GM12891 (cell line): ENCODE measurements at regions not wholly inside any gene's neighbourhood (a gene's known extent, or its start where the extent isn't known, plus 50 kb on each side); places are given as distances from the start of the nearest gene placed in this dataset.
"Not testable (repeated sequence)": the region's sequence is repeated elsewhere in the genome, so short reads cannot be mapped to it uniquely, and the experiment has no call there.

Source experiments
- DNase-seq: peaks from one replicate; pipeline ENCODE4 v3.0.0; 2011; ENCODE audit warnings: low spot score; ENCODE audit not compliant: insufficient read length
- FAIRE-seq: peaks from 2 replicates; lab custom pipeline; 2011; peaks lifted over from hg19 to GRCh38; lab: Jason Lieb, UNC
- PAX5 ChIP-seq: IDR thresholded peaks from 2 replicates; pipeline ENCODE4 v1.6.1; 2011; ENCODE audit warnings: low read length, moderate library complexity, mild to moderate bottlenecking; ENCODE audit not compliant: insufficient read depth, severe bottlenecking
- POLR2A ChIP-seq: IDR thresholded peaks from 2 replicates; pipeline ENCODE4 v1.6.1; 2011; ENCODE audit warnings: low read depth, low read length, control low read depth
- POLR2AphosphoS5 ChIP-seq: IDR thresholded peaks from 2 replicates; pipeline ENCODE4 v1.6.1; 2011; ENCODE audit warnings: low read depth, low read length, control low read depth
- POU2F2 ChIP-seq: IDR thresholded peaks from 2 replicates; pipeline ENCODE4 v1.6.1; 2011; ENCODE audit warnings: low read depth, mild to moderate bottlenecking, control low read depth, low read length, moderate library complexity
- SPI1 ChIP-seq: IDR thresholded peaks from 2 replicates; pipeline ENCODE4 v1.6.1; 2011; ENCODE audit warnings: low read depth, low read length, control low read depth
- TAF1 ChIP-seq: IDR thresholded peaks from 2 replicates; pipeline ENCODE4 v1.6.1; 2011; ENCODE audit warnings: low read depth, low read length, control low read depth

DNA sequence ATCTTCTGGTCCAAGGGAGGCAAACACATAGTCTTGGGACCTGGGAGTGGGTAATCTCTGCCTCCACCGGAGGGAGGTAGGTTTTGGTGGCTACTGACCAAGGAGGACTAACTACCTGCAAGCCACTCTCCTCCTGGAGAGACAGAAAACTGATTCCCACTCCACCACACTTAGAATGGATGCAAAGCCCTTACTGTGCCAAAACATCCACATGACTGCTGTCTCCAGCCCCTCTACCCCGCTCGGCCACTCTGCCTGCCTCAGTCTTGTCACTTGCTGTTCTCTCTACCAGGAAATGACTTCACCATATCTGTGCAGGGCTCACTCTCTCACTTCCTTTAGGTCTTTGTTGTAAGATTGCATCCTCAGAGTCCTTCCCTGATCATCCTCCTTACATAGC is 129.5 kb upstream of the ARG1 start:
- no peak for TF ChIP-seq POLR2A
- no peak for TF ChIP-seq POU2F2
- TF ChIP-seq POLR2AphosphoS5 = no peak
- no peak for TF ChIP-seq TAF1
- TF ChIP-seq SPI1 = no peak
- no peak for TF ChIP-seq PAX5
- DNase-seq (no peak), FAIRE-seq (no peak)

DNA sequence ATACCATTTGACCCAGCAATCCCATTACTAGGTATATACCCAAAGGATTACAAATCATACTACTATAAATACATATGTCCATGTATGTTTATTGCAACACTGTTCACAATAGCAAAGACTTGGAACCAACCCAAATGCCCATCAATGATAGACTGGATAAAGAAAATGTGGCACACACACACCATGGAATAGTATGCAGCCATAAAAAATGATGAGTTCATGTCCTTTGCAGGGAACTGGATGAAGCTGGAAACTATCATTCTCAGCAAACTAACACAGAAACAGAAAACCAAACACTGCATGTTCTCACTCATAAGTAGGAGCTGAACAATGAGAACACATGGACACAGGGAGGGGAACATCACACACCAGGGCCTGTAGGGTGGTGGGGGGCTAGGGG is 127.7 kb upstream of the ARG1 start:
- FAIRE-seq, DNase-seq: not testable (repeated sequence)

DNA sequence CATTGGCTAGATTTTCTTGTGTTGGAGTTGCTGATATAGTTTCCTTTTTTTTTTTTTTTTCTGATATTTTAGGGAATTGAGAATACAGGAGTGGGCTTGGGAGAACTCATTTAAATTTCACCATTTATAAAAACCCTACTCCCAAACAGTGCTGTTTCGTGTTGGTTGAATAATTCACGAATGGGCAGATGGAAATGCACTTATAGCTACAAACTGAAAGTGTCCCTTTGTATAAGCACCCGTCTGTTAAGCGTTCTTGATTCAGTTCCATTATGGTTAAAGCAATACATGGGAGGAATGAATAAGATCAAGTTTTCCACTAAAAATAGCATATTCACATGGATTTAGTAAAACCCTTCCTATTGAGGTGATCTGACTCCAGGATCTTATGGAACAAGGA is 122.2 kb upstream of the ARG1 start:
- DNase-seq = no peak
- TF ChIP-seq POU2F2 = no peak
- TF ChIP-seq SPI1 = no peak
- TF ChIP-seq PAX5 = no peak
- no peak for TF ChIP-seq POLR2AphosphoS5
- no peak for TF ChIP-seq POLR2A
- TF ChIP-seq TAF1 = no peak
- FAIRE-seq = no peak

DNA sequence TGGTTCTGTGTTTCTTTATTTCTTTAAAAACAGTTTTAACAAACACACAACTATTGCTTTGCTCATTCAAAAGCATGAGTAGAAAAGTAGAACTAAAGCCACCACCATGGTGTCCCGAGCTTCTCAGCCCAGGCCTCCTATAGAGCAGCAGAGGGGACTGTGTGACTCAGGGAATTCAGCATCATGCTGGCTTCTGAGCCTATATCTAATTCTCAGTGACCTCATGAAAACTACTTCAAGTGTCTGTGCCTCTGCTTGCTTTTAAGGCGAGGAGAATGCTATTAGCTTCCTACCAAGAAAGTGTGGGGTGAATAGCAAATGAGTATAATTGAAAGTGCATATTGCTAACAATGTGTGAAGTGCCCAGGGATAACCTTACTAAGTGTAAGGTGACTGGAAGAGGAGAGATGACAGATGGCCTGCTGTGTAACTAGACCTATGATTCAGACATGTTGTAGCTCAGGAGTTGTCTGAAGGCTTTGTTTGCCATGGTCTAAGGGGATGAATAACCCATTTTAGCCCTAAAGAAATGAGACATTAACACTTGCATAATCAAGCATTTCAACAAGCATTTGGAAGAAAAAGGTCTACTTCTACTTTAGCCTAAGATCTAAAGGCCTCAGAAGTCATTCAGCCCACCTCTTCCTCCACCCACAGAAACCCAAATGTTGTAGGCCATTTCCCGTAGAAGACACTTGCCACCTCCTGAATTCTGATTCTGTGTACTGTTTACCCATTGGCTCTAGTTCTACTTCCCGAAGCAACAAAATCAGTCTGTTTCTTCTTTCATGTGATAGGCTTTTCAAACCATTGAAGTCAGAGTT is 121.5 kb upstream of the ARG1 start:
- TF ChIP-seq PAX5 (no peak), POLR2A (no peak), POU2F2 (no peak), SPI1 (no peak), TAF1 (no peak), POLR2AphosphoS5 (no peak)
- no peak for DNase-seq
- FAIRE-seq = peak; percentile 82

DNA sequence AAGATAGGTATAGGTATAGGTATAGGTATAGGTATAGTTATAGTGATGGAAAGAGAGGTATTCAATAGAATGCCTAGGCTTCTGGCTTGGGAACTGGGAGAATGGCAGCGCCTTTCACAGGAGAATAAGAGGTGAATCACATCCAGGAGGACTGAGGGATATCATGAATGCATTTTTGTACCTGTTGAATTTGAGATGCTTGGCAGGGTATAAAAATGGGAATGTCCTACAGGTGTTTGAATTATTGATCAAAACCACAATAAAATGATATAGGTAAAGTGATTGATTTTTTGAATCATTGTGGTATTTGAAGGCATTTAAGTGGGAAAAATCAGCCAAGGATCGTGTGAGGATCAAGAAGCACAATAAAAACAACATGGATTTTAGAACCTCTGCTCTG is 119.2 kb upstream of the ARG1 start:
- TF ChIP-seq POLR2AphosphoS5 = no peak
- TF ChIP-seq POLR2A = no peak
- TF ChIP-seq SPI1 = no peak
- no peak for TF ChIP-seq TAF1
- no peak for TF ChIP-seq PAX5

DNA sequence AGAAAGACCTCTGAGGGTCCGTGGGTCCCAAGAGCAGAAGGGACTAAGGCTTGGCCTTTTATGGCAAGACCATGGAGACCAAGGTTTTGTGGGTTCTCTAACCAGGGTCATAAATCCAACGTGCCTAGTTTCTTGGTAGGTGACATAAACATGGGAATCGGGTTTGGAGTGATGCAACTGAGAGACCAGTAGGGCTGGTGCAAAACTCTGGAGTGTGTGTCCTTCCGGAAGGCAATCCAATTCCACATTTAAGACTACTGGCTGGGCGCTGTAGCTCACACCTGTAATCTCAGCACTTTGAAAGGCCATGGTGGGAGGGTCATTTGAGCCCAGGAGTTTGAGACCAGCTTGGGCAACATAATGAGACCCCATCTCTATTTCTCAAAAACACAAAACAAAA is 116.5 kb upstream of the ARG1 start:
- DNase-seq (no peak), FAIRE-seq (no peak)
- TF ChIP-seq POLR2AphosphoS5 (no peak), TAF1 (no peak), POU2F2 (no peak), SPI1 (no peak), PAX5 (no peak), POLR2A (no peak)

More for the DNA sequence above, 119.2 kb upstream of the ARG1 start:
- no peak for FAIRE-seq
- no peak for DNase-seq

DNA sequence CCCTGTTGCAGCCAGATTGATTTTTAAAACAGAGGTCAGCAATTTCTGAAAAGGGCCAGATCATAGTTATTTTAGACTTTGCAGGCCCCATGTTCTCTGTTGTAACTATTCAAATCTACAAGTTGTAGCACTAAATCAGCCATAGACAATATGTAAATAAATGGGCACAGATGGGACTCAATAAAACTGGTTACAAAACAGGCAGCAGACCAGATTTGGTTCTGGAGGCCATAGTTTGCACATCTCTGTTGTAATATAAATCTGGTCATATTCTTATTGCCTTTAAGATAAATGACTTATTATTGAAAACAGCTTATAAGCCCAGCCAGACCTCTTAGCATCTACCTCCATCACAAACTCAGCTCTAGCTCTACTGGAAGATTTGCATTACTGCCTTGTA is 114.0 kb upstream of the ARG1 start:
- DNase-seq (no peak), FAIRE-seq (no peak)
- no peak for TF ChIP-seq TAF1
- TF ChIP-seq PAX5 = no peak
- TF ChIP-seq POLR2A = no peak
- no peak for TF ChIP-seq POU2F2
- no peak for TF ChIP-seq SPI1

DNA sequence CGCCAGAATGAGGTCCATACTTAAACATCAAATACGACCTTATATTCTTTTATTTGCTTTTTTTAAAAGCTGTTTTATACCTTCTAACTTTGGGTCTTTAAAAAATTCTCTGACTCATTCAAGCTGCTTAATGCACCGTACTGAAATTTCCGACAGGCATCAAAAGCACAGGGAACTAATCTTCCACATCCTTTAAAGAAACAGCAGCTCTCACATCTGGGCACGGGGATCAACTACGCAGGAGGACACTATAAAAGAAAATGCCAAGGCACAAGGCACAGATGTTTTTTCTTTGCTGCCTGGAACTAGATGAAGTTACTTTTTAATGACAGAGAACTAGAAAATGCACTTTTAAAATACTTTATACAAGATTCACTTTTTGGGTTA is 112.4 kb upstream of the ARG1 start:
- TF ChIP-seq POU2F2 (no peak), PAX5 (no peak), POLR2A (no peak), TAF1 (no peak), POLR2AphosphoS5 (no peak), SPI1 (no peak)
- DNase-seq (no peak), FAIRE-seq (no peak)

DNA sequence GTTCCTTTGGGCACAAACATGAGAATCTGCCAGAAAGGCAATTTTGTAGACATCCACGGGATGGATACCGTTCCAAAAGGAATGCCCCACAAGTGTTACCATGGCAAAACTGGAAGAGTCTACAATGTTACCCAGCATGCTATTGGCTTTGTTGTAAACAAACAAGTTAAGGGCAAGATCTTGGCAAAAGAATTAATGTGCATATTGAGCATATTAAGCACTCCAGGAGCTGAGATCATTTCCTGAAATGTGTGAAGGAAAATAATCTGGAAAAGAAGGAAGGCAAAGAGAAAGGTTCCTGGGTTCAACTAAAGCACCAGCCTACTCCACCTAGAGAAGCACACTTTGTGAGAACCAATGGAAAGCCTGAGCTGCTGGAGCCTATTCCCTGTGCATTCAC is 103.9 kb upstream of the ARG1 start:
- DNase-seq (no peak), FAIRE-seq (no peak)
- no peak for TF ChIP-seq POU2F2
- no peak for TF ChIP-seq POLR2AphosphoS5
- no peak for TF ChIP-seq POLR2A
- TF ChIP-seq SPI1 = no peak
- TF ChIP-seq TAF1 = no peak
- no peak for TF ChIP-seq PAX5

DNA sequence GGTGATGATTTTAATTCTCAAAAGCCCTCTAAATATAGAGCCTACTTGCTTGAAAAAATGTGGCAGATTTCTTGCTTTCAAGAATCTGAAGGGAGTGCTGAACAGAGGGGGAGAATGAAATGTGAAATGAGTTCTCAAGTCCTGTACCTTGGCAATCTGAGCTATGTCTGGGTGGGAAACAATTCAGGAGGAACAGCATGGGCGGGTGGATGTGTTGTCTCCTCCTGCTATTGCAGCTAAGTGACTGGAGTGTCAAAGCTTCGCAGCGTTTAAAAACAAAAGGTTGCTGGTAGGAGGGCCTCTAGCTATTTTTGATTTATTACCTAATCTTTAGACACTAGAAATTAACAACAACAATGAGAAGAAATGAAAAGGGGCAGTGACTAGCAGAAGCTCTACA is 102.5 kb upstream of the ARG1 start:
- TF ChIP-seq SPI1 = no peak
- no peak for TF ChIP-seq PAX5
- TF ChIP-seq POLR2AphosphoS5 = no peak
- no peak for TF ChIP-seq POU2F2
- no peak for TF ChIP-seq POLR2A
- TF ChIP-seq TAF1 = no peak
- DNase-seq (no peak), FAIRE-seq (no peak)
